ACC112 (cell line): ENCODE measurements at regions not wholly inside any gene's neighbourhood (a gene's known extent, or its start where the extent isn't known, plus 50 kb on each side); places are given as distances from the start of the nearest gene placed in this dataset.

ENCODE experiments used
- H2AFZ ChIP-seq: fragments of 200-600 bp; sonication (generic); one replicate; pipeline ENCODE4 v1.6.0; 2017; ENCODE audit warnings: antibody characterized with exemption, low read length; ENCODE audit not compliant: unreplicated experiment
- H3K27ac ChIP-seq: fragments of 200-600 bp; sonication (generic); 2 replicates; pipeline ENCODE4 v1.5.1; 2014; ENCODE audit warnings: low read depth, mild to moderate bottlenecking, antibody characterized with exemption, low read length, moderate library complexity
- H3K27me3 ChIP-seq: fragments of 200-600 bp; sonication (generic); 2 replicates; pipeline ENCODE4 v1.6.1; 2014; ENCODE audit warnings: mild to moderate bottlenecking, antibody characterized with exemption, low read length, moderate library complexity, mixed read lengths; ENCODE audit not compliant: insufficient read depth
- H3K36me3 ChIP-seq: fragments of 200-600 bp; sonication (generic); 2 replicates; pipeline ENCODE4 v1.6.1; 2016; ENCODE audit warnings: mild to moderate bottlenecking, antibody characterized with exemption, low read length, moderate library complexity, mixed read lengths; ENCODE audit not compliant: insufficient read depth
- H3K4me1 ChIP-seq: fragments of 200-600 bp; sonication (generic); one replicate; pipeline ENCODE4 v1.6.1; 2016; ENCODE audit warnings: low read length, mixed read lengths; ENCODE audit not compliant: insufficient read depth, unreplicated experiment, control insufficient read depth
- H3K4me3 ChIP-seq: fragments of 200-600 bp; sonication (generic); 2 replicates; pipeline ENCODE4 v1.5.1; 2014; ENCODE audit warnings: mild to moderate bottlenecking, low read depth, low read length
- H3K79me2 ChIP-seq: fragments of 200-600 bp; sonication (generic); one replicate; pipeline ENCODE4 v1.6.0; 2016; ENCODE audit warnings: low read length; ENCODE audit not compliant: control insufficient read depth, unreplicated experiment, insufficient read depth

DNA sequence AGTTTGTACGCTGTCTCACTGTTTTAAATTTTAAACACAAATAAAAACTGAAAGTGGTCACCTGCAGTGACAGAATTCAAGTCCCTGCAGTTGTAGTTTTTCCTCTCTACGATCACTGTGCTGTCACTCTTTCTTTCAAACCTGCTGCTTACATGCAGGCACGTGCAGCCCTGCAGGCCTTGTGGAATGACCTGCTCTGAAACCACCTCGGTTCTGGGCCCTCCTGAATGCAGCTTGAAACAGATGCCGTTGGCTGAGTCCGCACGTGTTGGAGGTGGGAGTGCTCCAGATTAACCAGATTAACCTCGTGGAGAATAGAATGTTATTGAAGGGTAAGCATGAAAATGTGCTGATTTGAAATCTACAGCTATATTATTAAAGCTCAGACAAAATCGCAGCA is 126.0 kb upstream of the ERCC6L2 start:
- H2AFZ ChIP-seq = no peak overlapping the region
- no peak overlapping the region for H3K27ac ChIP-seq
- H3K27me3 ChIP-seq = peaks cover 6% of the 10 kb centered on the region; the same call in 1 of the 2 replicates
- H3K36me3 ChIP-seq = no peaks in the 10 kb centered on the region
- no peaks in the 10 kb centered on the region for H3K79me2 ChIP-seq
- no peak overlapping the region for H3K4me3 ChIP-seq
- no peaks in the 10 kb centered on the region for H3K4me1 ChIP-seq

DNA sequence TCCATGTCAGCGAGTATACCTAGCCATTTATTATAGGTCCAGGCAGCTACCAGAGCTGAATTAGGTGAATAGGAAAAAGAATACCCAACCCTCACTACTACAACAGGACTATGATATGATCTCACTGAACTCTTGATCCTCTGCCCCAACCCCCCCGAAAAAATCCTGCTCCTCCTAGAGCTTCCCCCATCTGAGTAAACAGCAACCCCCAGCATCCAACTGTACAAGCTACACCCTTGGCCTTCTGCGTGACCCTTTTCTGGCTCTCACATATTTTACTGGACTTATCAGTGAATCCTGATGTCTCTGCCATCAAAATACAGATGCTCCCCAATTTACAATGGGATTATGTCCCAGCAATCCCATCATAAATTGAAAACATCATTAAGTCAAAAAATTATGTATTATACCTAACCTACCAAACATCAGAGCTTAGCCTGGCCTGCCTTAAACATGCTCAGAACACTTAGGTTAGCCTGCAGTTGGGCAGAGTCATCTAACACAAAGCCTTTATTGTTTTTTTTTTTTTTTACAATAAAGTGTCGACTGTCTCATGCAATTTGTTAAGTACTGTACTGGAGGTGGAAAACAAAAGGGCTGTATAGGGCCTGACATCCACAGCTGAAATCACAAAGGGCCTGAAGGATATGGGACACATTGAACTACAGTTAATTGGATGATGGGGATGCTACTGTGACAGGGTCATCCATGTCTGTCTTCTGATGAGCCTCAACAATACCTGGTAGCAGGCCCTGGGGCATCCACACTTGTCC is 128.9 kb upstream of the ERCC6L2 start:
- H3K4me1 ChIP-seq = no peaks in the 10 kb centered on the region
- H3K27ac ChIP-seq = no peak overlapping the region
- H3K36me3 ChIP-seq = no peaks in the 10 kb centered on the region
- no peak overlapping the region for H2AFZ ChIP-seq
- no peaks in the 10 kb centered on the region for H3K27me3 ChIP-seq
- H3K4me3 ChIP-seq = no peak overlapping the region
- H3K79me2 ChIP-seq = no peaks in the 10 kb centered on the region

- H3K4me3 ChIP-seq = no peak overlapping the region
- no peak overlapping the region for H2AFZ ChIP-seq
- no peak overlapping the region for H3K27ac ChIP-seq
- no peaks in the 10 kb centered on the region for H3K36me3 ChIP-seq
- no peaks in the 10 kb centered on the region for H3K4me1 ChIP-seq
- no peaks in the 10 kb centered on the region for H3K79me2 ChIP-seq
- H3K27me3 ChIP-seq = no peaks in the 10 kb centered on the region
Observed at GRCh38 chr9:95742821-95743220, 132.7 kb upstream of the ERCC6L2 start.

GRCh38 chr9:95741631-95742030 is 133.9 kb upstream of the ERCC6L2 start:
- Histone ChIP-seq H3K27ac (no peak overlapping the region), H3K27me3 (no peaks in the 10 kb centered on the region), H3K4me3 (no peak overlapping the region), H3K4me1 (no peaks in the 10 kb centered on the region), H3K36me3 (no peaks in the 10 kb centered on the region), H2AFZ (no peak overlapping the region), H3K79me2 (no peaks in the 10 kb centered on the region)

- Histone ChIP-seq H2AFZ (no peak overlapping the region), H3K27me3 (no peaks in the 10 kb centered on the region), H3K27ac (no peak overlapping the region), H3K79me2 (no peaks in the 10 kb centered on the region), H3K36me3 (no peaks in the 10 kb centered on the region), H3K4me1 (no peaks in the 10 kb centered on the region), H3K4me3 (no peak overlapping the region)
Observed at GRCh38 chr9:95740217-95741004, 135.1 kb upstream of the ERCC6L2 start.

DNA sequence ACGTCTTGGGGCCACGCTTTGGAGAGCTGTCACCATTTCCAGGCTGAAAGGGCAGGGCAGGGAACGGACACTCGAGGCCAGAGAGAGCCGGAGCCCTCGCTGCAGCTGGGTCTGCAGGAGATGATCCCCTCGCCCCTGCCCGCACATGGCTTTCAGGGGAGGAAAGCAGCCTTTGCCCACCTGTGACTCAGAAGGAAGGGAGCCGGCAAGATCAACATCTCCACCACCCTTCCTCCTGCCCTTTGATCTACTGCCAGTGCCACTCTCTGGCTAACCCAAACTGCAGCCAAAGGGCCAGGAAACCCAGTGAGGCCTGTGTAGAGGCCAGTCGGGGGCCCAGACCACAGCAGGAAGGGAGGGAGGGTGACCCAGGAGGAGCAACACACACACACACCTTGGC is 137.1 kb upstream of the ERCC6L2 start:
- H2AFZ ChIP-seq = no peak overlapping the region
- no peaks in the 10 kb centered on the region for H3K36me3 ChIP-seq
- H3K27ac ChIP-seq = no peak overlapping the region
- no peaks in the 10 kb centered on the region for H3K4me1 ChIP-seq
- no peak overlapping the region for H3K4me3 ChIP-seq
- H3K79me2 ChIP-seq = no peaks in the 10 kb centered on the region
- H3K27me3 ChIP-seq = no peaks in the 10 kb centered on the region

GRCh38 chr9:95736891-95737522 is 138.5 kb upstream of the ERCC6L2 start:
- no peaks in the 10 kb centered on the region for H3K36me3 ChIP-seq
- H3K79me2 ChIP-seq = no peaks in the 10 kb centered on the region
- H3K27me3 ChIP-seq = no peaks in the 10 kb centered on the region; the same call in 1 of the 2 replicates
- no peak overlapping the region for H3K27ac ChIP-seq
- no peak overlapping the region for H2AFZ ChIP-seq
- no peaks in the 10 kb centered on the region for H3K4me1 ChIP-seq
- H3K4me3 ChIP-seq = no peak overlapping the region

GRCh38 chr9:95736370-95736769 is 139.1 kb upstream of the ERCC6L2 start:
- no peaks in the 10 kb centered on the region; the same call in 1 of the 2 replicates for H3K27me3 ChIP-seq
- no peak overlapping the region for H3K27ac ChIP-seq
- H3K79me2 ChIP-seq = no peaks in the 10 kb centered on the region
- H3K4me3 ChIP-seq = no peak overlapping the region
- no peaks in the 10 kb centered on the region for H3K4me1 ChIP-seq
- H2AFZ ChIP-seq = no peak overlapping the region
- H3K36me3 ChIP-seq = no peaks in the 10 kb centered on the region

DNA sequence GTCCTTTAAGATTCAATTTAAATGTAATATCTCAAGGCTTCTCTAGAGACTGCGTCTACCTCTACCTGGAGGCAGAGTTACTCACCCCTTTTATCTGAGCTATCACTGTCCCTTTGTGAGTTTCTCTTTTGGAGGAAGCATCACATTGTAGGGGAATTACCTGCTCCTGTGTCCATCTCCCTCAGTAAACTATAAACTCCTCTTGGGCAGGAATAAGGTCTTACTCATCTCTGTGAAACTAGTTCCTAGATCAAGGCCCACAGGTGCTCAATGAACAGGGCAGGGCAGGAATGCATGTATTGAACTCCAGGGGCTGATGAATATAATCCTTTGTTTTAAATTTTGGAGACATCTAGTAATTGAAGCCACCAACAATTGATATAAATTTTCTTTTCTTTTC is 139.8 kb upstream of the ERCC6L2 start:
- Histone ChIP-seq H3K4me1 (no peaks in the 10 kb centered on the region), H3K27ac (no peak overlapping the region), H3K27me3 (no peaks in the 10 kb centered on the region; the same call in 1 of the 2 replicates), H2AFZ (no peak overlapping the region), H3K36me3 (no peaks in the 10 kb centered on the region), H3K79me2 (no peaks in the 10 kb centered on the region), H3K4me3 (no peak overlapping the region)

DNA sequence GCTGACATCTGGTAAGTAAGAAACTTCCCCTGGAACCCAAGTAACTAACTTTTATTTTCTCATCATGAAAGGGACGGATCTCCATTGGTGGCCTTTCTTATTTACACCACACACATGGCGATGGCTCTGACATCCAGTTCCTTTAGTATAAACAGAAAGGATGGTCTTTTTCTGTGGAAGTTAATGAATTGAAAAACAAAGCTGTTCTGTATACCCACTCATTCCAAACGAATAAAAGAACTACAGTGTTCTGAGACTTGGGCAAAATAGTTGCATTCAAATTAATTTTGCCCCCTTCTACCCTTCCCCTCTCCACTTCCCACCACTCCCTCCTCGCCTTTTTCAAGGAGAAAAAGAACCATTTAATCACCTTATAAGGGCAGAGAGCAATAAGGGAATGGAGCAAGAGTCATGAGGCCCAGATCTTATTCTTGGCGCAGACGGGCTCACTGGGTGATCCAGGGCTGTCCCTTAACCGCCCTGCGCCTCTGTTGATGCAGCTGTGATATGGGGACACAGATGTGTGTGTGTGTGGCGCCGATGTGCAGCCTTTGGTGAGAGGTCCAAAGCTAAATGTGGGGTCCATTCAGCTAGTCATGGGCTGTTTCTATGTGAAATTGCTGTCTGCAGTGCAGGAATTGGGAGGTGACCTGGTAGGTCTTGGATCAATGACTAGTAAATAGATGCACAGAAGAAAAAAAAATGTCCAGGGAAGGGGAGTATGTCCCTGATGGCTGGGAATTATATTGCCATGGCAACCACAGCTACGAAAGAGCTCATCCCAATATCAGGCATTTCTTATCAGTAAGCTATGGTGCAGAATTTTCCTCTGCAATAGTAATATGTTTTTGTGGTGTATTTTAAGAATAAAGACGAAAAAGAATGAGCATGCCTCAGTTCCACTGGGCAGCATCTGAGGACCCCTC is 141.5 kb upstream of the ERCC6L2 start:
- Histone ChIP-seq H3K4me3 (no peak overlapping the region), H3K79me2 (no peaks in the 10 kb centered on the region), H3K36me3 (no peaks in the 10 kb centered on the region), H2AFZ (no peak overlapping the region), H3K4me1 (no peaks in the 10 kb centered on the region), H3K27ac (no peak overlapping the region), H3K27me3 (no peaks in the 10 kb centered on the region; the same call in 1 of the 2 replicates)
